Mesendoderm (in vitro differentiated cells): ENCODE measurements at regions not wholly inside any gene's neighbourhood (a gene's known extent, or its start where the extent isn't known, plus 50 kb on each side); places are given as distances from the start of the nearest gene placed in this dataset.

Source experiments
- DNase-seq: peaks from one replicate; pipeline ENCODE4 v3.0.0; 2013
- H2AK5ac ChIP-seq: 2 replicates; pipeline ENCODE4 v1.6.1; 2013; ENCODE audit warnings: low read length, inconsistent platforms
- H2BK120ac ChIP-seq: 2 replicates; pipeline ENCODE4 v1.6.1; 2013; ENCODE audit warnings: low read depth, mild to moderate bottlenecking, low read length, moderate library complexity, mixed read lengths
- H2BK15ac ChIP-seq: replicated peaks from 2 replicates; pipeline ENCODE4 v1.6.1; 2013; ENCODE audit warnings: low read depth, mild to moderate bottlenecking, moderate library complexity
- H2BK5ac ChIP-seq: 2 replicates; pipeline ENCODE4 v1.6.1; 2013; ENCODE audit warnings: low read length, inconsistent platforms
- H3K18ac ChIP-seq: 2 replicates; pipeline ENCODE4 v1.6.1; 2013; ENCODE audit warnings: mild to moderate bottlenecking, low read length, mixed read lengths
- H3K23ac ChIP-seq: one replicate; pipeline ENCODE4 v1.6.1; 2013; ENCODE audit warnings: low read length
- H3K27ac ChIP-seq: 2 replicates; pipeline ENCODE4 v1.5.1; 2013; ENCODE audit warnings: low read depth, mild to moderate bottlenecking, inconsistent platforms, low read length, moderate library complexity
- H3K27me3 ChIP-seq: 2 replicates; pipeline ENCODE4 v1.6.1; 2013; ENCODE audit warnings: low read length, control low read depth, mild to moderate bottlenecking, inconsistent platforms; ENCODE audit not compliant: insufficient read depth, poor library complexity
- H3K36me3 ChIP-seq: 2 replicates; pipeline ENCODE4 v1.6.1; 2013; ENCODE audit warnings: low read length, inconsistent platforms; ENCODE audit not compliant: control insufficient read depth, insufficient read depth
- H3K4ac ChIP-seq: one replicate; pipeline ENCODE4 v1.6.1; 2013; ENCODE audit warnings: low read depth, mild to moderate bottlenecking, low read length, moderate library complexity
- H3K4me1 ChIP-seq: 2 replicates; pipeline ENCODE4 v1.6.1; 2013; ENCODE audit warnings: low read depth, low read length, inconsistent platforms; ENCODE audit not compliant: control insufficient read depth
- H3K4me2 ChIP-seq: 2 replicates; pipeline ENCODE4 v1.6.1; 2013; ENCODE audit warnings: low read length
- H3K4me3 ChIP-seq: 2 replicates; pipeline ENCODE4 v1.5.1; 2013; ENCODE audit warnings: mild to moderate bottlenecking, low read length
- H3K56ac ChIP-seq: one replicate; pipeline ENCODE4 v1.6.1; 2013; ENCODE audit warnings: low read length
- H3K79me1 ChIP-seq: 2 replicates; pipeline ENCODE4 v1.6.1; 2013; ENCODE audit warnings: low read length, inconsistent platforms
- H3K79me2 ChIP-seq: 2 replicates; pipeline ENCODE4 v1.6.1; 2013; ENCODE audit warnings: mild to moderate bottlenecking, low read length; ENCODE audit not compliant: control insufficient read depth, insufficient read depth
- H3K9ac ChIP-seq: 2 replicates; pipeline ENCODE4 v1.6.1; 2013; ENCODE audit warnings: low read length, inconsistent platforms
- H4K5ac ChIP-seq: one replicate; pipeline ENCODE4 v1.6.1; 2013; ENCODE audit warnings: low read length
- H4K8ac ChIP-seq: one replicate; pipeline ENCODE4 v1.6.1; 2013; ENCODE audit warnings: low read depth, mild to moderate bottlenecking, control low read depth, low read length, moderate library complexity
- WGBS: extraction: QIAGEN DNeasy Blood & Tissue Kit; methylation state at CpG from one replicate; pipeline ENCODE4 v1.1.7; 2013; ENCODE audit warnings: low lambda C conversion rate, missing lambda C conversion rate; ENCODE audit not compliant: insufficient coverage; ENCODE audit errors: extremely low coverage; 5-methylcytosine and 5-hydroxymethylcytosine counted together

- no peak overlapping the region for H4K8ac ChIP-seq
- no peak overlapping the region for H2BK5ac ChIP-seq
- no peak overlapping the region for H3K56ac ChIP-seq
- H3K27me3 ChIP-seq, result no peaks in the 10 kb centered on the region
- no peak overlapping the region for H2BK15ac ChIP-seq
- no peaks in the 10 kb centered on the region for H3K79me1 ChIP-seq
- H3K4me3 ChIP-seq, result no peak overlapping the region
- H4K5ac ChIP-seq, result no peak overlapping the region
- no peak overlapping the region for H3K9ac ChIP-seq
- no CpG with 5 or more reads among the region's 4 CpGs for WGBS
- no peak overlapping the region for H3K18ac ChIP-seq
- no peak overlapping the region for H3K4me2 ChIP-seq
- H3K4ac ChIP-seq, result no peak overlapping the region
- H2AK5ac ChIP-seq, result no peak overlapping the region
- no peaks in the 10 kb centered on the region for H3K36me3 ChIP-seq
- no peaks in the 10 kb centered on the region for H3K79me2 ChIP-seq
- H2BK120ac ChIP-seq, result no peak overlapping the region
- no peak overlapping the region for H3K23ac ChIP-seq
- H3K27ac ChIP-seq, result no peak overlapping the region
- no peak for DNase-seq
- no peaks in the 10 kb centered on the region for H3K4me1 ChIP-seq
Measured at GRCh38 chr5:53359916-53360517, 120.4 kb upstream of the FST start.

GRCh38 chr5:53360811-53361210, 119.6 kb upstream of the FST start:
- no peak overlapping the region for H3K23ac ChIP-seq
- H3K79me1 ChIP-seq, result no peaks in the 10 kb centered on the region
- H3K4me1 ChIP-seq, result no peaks in the 10 kb centered on the region
- H3K56ac ChIP-seq, result no peak overlapping the region
- no peak overlapping the region for H3K4ac ChIP-seq
- no peak overlapping the region for H3K4me3 ChIP-seq
- H3K9ac ChIP-seq, result no peak overlapping the region
- no peaks in the 10 kb centered on the region for H3K79me2 ChIP-seq
- H2AK5ac ChIP-seq, result no peak overlapping the region
- H3K36me3 ChIP-seq, result no peaks in the 10 kb centered on the region
- H3K27me3 ChIP-seq, result no peaks in the 10 kb centered on the region
- DNase-seq, result no peak
- H3K27ac ChIP-seq, result no peak overlapping the region
- H3K4me2 ChIP-seq, result no peak overlapping the region
- no peak overlapping the region for H2BK5ac ChIP-seq
- no peak overlapping the region for H3K18ac ChIP-seq
- no peak overlapping the region for H4K8ac ChIP-seq
- H4K5ac ChIP-seq, result no peak overlapping the region
- H2BK15ac ChIP-seq, result no peak overlapping the region
- no peak overlapping the region for H2BK120ac ChIP-seq

GRCh38 chr5:53361708-53362107, 118.7 kb upstream of the FST start:
- Histone ChIP-seq H3K4ac (no peak overlapping the region), H3K79me2 (no peaks in the 10 kb centered on the region), H3K27me3 (no peaks in the 10 kb centered on the region), H3K79me1 (no peaks in the 10 kb centered on the region), H3K56ac (no peak overlapping the region), H3K36me3 (no peaks in the 10 kb centered on the region), H3K9ac (no peak overlapping the region), H3K27ac (no peak overlapping the region), H2AK5ac (no peak overlapping the region), H3K23ac (no peak overlapping the region), H2BK120ac (no peak overlapping the region), H4K8ac (no peak overlapping the region), H4K5ac (no peak overlapping the region), H2BK5ac (no peak overlapping the region), H2BK15ac (no peak overlapping the region), H3K4me2 (no peak overlapping the region), H3K4me1 (no peaks in the 10 kb centered on the region), H3K18ac (no peak overlapping the region), H3K4me3 (no peak overlapping the region)
- no peak for DNase-seq
- WGBS, result no CpG with 5 or more reads among the region's 4 CpGs

- no peak overlapping the region for H2BK5ac ChIP-seq
- no peak overlapping the region for H3K18ac ChIP-seq
- no peaks in the 10 kb centered on the region for H3K27me3 ChIP-seq
- H4K8ac ChIP-seq, result no peak overlapping the region
- no peak overlapping the region for H3K4ac ChIP-seq
- no peaks in the 10 kb centered on the region for H3K36me3 ChIP-seq
- H2BK120ac ChIP-seq, result no peak overlapping the region
- no peaks in the 10 kb centered on the region for H3K79me2 ChIP-seq
- no CpG with 5 or more reads among the region's 5 CpGs for WGBS
- H3K79me1 ChIP-seq, result no peaks in the 10 kb centered on the region
- H3K4me1 ChIP-seq, result no peaks in the 10 kb centered on the region
- H3K27ac ChIP-seq, result no peak overlapping the region
- H3K23ac ChIP-seq, result no peak overlapping the region
- DNase-seq, result no peak
- H3K9ac ChIP-seq, result no peak overlapping the region
- no peak overlapping the region for H3K56ac ChIP-seq
- H3K4me3 ChIP-seq, result no peak overlapping the region
- no peak overlapping the region for H3K4me2 ChIP-seq
- H4K5ac ChIP-seq, result no peak overlapping the region
- no peak overlapping the region for H2AK5ac ChIP-seq
- H2BK15ac ChIP-seq, result no peak overlapping the region
Measured at GRCh38 chr5:53362521-53362941, 117.9 kb upstream of the FST start.

DNA sequence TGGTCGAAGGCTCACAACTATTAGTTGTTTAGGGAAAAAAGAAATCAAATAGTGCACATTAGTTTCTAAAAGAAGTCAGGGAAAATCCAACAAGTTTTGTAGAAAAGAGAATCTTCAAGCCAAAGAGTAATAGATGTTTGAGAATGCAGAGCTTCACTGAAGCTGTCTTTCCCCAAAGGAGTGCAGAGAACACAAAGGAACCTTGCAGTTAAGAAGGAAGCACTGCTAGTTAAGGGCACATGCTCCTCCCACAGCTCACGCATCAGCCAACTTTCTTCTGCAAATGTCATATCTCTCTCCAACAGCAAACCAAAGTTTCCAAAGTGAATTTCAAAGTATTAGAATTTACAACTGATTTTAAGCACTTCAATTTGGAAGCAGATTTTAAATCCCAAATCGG, 116.4 kb upstream of the FST start:
- no peak overlapping the region for H2BK120ac ChIP-seq
- H3K79me2 ChIP-seq, result no peaks in the 10 kb centered on the region
- H3K79me1 ChIP-seq, result no peaks in the 10 kb centered on the region
- no peak overlapping the region for H3K23ac ChIP-seq
- no peak overlapping the region for H4K5ac ChIP-seq
- H3K4ac ChIP-seq, result no peak overlapping the region
- H2AK5ac ChIP-seq, result no peak overlapping the region
- H3K36me3 ChIP-seq, result no peaks in the 10 kb centered on the region
- no peak overlapping the region for H3K4me3 ChIP-seq
- H3K27me3 ChIP-seq, result no peaks in the 10 kb centered on the region
- DNase-seq, result peak; percentile 7
- H2BK5ac ChIP-seq, result no peak overlapping the region
- H3K56ac ChIP-seq, result no peak overlapping the region
- no peaks in the 10 kb centered on the region for H3K4me1 ChIP-seq
- no peak overlapping the region for H3K4me2 ChIP-seq
- H2BK15ac ChIP-seq, result no peak overlapping the region
- H3K9ac ChIP-seq, result no peak overlapping the region
- H3K18ac ChIP-seq, result no peak overlapping the region
- WGBS, result no CpG with 5 or more reads among the region's 3 CpGs
- no peak overlapping the region for H4K8ac ChIP-seq
- H3K27ac ChIP-seq, result no peak overlapping the region

DNA sequence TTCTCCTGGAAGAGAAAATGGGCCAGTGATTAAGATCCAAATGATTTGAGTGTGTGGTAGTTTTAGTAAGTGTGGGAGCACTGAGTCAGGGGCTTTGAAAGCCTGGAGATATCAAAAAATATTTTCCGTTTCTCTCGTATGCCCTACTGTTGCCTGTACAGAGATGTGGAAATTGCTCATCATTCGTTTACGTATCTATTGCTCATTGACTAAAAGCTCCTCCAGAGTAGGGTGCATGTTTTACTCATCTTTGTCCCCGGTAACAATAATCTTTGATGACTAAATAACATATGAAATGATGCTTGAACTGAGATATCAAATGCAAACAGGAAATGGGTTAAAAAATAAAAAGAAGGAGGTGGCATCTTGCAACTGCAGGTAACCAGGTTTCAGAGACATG, 114.2 kb upstream of the FST start:
- H2BK120ac ChIP-seq, result no peak overlapping the region
- no peak overlapping the region for H3K27ac ChIP-seq
- H3K27me3 ChIP-seq, result no peaks in the 10 kb centered on the region
- H3K4ac ChIP-seq, result no peak overlapping the region
- no CpG with 5 or more reads among the region's 5 CpGs for WGBS
- H3K79me1 ChIP-seq, result no peaks in the 10 kb centered on the region
- H3K18ac ChIP-seq, result no peak overlapping the region
- no peak overlapping the region for H3K4me2 ChIP-seq
- no peak overlapping the region for H3K23ac ChIP-seq
- no peak overlapping the region for H4K5ac ChIP-seq
- no peak overlapping the region for H2BK5ac ChIP-seq
- no peak overlapping the region for H3K9ac ChIP-seq
- no peak for DNase-seq
- no peak overlapping the region for H4K8ac ChIP-seq
- H3K56ac ChIP-seq, result no peak overlapping the region
- H3K4me3 ChIP-seq, result no peak overlapping the region
- H3K4me1 ChIP-seq, result no peaks in the 10 kb centered on the region
- no peak overlapping the region for H2BK15ac ChIP-seq
- H3K79me2 ChIP-seq, result no peaks in the 10 kb centered on the region
- H2AK5ac ChIP-seq, result no peak overlapping the region
- H3K36me3 ChIP-seq, result no peaks in the 10 kb centered on the region
